D721Med (cell line): ENCODE measurements at regions not wholly inside any gene's neighbourhood (a gene's known extent, or its start where the extent isn't known, plus 50 kb on each side); places are given as distances from the start of the nearest gene placed in this dataset.

Source experiments
- DNase-seq: peaks from one replicate; pipeline ENCODE4 v3.0.0; 2011; ENCODE audit warnings: low spot score; ENCODE audit not compliant: insufficient read length
- FAIRE-seq: peaks from 2 replicates; lab custom pipeline; 2011; peaks lifted over from hg19 to GRCh38; lab: Jason Lieb, UNC
- TF ChIP-seq, protein P1 (sequence below): IDR thresholded peaks from 2 replicates; pipeline ENCODE4 v1.5.1; 2012; ENCODE audit warnings: mild to moderate bottlenecking, control low read depth; ENCODE audit not compliant: insufficient read depth; ENCODE audit errors: missing control alignments

GRCh38 chr11:19651028-19651427 is 61.6 kb upstream of the NAV2 start:
- TF ChIP-seq, protein P1, sequence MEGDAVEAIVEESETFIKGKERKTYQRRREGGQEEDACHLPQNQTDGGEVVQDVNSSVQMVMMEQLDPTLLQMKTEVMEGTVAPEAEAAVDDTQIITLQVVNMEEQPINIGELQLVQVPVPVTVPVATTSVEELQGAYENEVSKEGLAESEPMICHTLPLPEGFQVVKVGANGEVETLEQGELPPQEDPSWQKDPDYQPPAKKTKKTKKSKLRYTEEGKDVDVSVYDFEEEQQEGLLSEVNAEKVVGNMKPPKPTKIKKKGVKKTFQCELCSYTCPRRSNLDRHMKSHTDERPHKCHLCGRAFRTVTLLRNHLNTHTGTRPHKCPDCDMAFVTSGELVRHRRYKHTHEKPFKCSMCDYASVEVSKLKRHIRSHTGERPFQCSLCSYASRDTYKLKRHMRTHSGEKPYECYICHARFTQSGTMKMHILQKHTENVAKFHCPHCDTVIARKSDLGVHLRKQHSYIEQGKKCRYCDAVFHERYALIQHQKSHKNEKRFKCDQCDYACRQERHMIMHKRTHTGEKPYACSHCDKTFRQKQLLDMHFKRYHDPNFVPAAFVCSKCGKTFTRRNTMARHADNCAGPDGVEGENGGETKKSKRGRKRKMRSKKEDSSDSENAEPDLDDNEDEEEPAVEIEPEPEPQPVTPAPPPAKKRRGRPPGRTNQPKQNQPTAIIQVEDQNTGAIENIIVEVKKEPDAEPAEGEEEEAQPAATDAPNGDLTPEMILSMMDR: no peak
- DNase-seq (no peak), FAIRE-seq (no peak)

DNA sequence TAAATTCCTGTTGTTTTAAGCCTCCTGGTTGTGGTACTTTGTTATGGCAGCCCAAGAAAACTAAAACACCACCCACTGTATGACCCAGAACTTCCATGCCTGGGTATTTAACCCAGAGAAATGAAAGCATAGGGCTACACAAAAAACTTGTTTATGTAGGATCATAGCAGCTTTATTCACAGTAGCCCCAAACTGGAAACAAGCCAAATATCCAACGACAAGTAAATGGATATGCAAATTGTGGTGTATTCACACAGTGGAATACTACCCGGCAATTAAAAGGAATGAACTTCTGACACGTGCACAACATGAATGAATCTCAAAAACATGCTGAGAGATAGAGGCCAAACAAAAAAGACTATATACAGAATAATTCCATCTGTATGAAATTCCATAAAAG is 62.2 kb upstream of the NAV2 start:
- no peak for FAIRE-seq
- TF ChIP-seq, protein P1: no peak
- DNase-seq: no peak

GRCh38 chr11:19649751-19650150 is 62.9 kb upstream of the NAV2 start:
- TF ChIP-seq, protein P1: no peak
- FAIRE-seq (no peak), DNase-seq (no peak)

GRCh38 chr11:19648321-19648720 is 64.3 kb upstream of the NAV2 start:
- FAIRE-seq (no peak), DNase-seq (no peak)
- TF ChIP-seq, protein P1: no peak

- TF ChIP-seq, protein P1: no peak
- FAIRE-seq (no peak), DNase-seq (no peak)
Measured at GRCh38 chr11:19647816-19648215, 64.8 kb upstream of the NAV2 start.

DNA sequence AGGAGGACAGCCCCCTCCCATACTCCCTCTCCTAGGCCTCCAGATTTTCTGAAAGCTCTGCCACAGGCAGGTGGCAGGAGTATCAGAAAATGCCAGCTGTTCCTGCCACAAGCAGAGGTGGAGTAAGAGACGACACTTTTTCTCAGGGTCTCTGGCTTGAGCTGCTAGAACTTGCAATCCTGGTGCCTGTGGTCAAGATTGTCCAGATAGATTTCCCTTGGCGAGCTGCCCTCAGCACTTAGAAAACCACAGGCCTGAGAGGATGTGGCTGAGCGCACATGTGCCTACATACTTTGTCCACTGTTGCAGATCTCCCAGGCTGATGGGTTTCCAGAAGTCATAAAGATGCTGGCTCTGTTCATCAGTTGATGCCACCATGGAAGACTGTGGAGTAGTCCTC is 65.7 kb upstream of the NAV2 start:
- TF ChIP-seq, protein P1: no peak
- DNase-seq (no peak), FAIRE-seq (no peak)

GRCh38 chr11:19646308-19646707 is 66.3 kb upstream of the NAV2 start:
- no peak for DNase-seq
- TF ChIP-seq, protein P1: no peak
- no peak for FAIRE-seq
